BE2C (cell line): ENCODE measurements at regions not wholly inside any gene's neighbourhood (a gene's known extent, or its start where the extent isn't known, plus 50 kb on each side); places are given as distances from the start of the nearest gene placed in this dataset.

ENCODE experiments used
- DNase-seq: peaks from one replicate; pipeline ENCODE4 v3.0.0-alpha.2; 2020
- H3K27me3 ChIP-seq: fragments of 250-450 bp; sonication (Bioruptor Pico); 2 replicates; pipeline ENCODE4 v1.5.1; 2020; ENCODE audit warnings: mild to moderate bottlenecking
- H3K36me3 ChIP-seq: fragments of 250-450 bp; sonication (Bioruptor Pico); 2 replicates; pipeline ENCODE4 v1.5.1; 2020; ENCODE audit warnings: mild to moderate bottlenecking
- H3K4me1 ChIP-seq: fragments of 250-450 bp; sonication (Bioruptor Pico); 2 replicates; pipeline ENCODE4 v1.5.1; 2020
- H3K4me3 ChIP-seq: 2 replicates; pipeline ENCODE4 v1.5.1; 2011; ENCODE audit warnings: low read depth, low read length
- H3K9me3 ChIP-seq: fragments of 250-450 bp; sonication (Bioruptor Pico); 2 replicates; pipeline ENCODE4 v1.5.1; 2020
- TF ChIP-seq, protein P1 (sequence below): IDR thresholded peaks from 2 replicates; pipeline ENCODE4 v1.5.1; 2012; ENCODE audit warnings: mild to moderate bottlenecking, low read depth, low read length

DNA sequence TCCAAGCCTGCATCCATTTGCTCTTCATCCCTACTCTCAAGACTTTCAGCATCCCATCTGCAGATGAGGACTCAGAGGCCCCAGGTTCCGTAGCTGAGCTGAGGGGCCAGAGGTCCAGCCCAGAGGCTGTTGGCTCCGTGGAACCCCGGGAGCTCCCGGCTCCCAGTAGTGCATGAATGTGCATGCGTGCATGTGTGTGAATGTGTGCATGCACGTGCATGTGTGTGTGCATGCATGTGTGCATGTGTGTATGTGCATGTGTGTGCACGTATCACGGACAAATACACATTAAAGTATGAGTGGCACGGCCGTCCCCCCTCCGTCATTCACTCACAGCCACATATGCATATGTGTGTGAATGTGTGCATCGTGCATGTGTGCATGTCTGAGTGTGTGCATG is 149.9 kb downstream of the KIF26A start:
- Histone ChIP-seq H3K4me3 (no peak overlapping the region), H3K9me3 (no peaks in the 10 kb centered on the region), H3K36me3 (no peaks in the 10 kb centered on the region), H3K27me3 (no peaks in the 10 kb centered on the region), H3K4me1 (peaks cover 48% of the 10 kb centered on the region)
- no peak for DNase-seq
- TF ChIP-seq, protein P1, sequence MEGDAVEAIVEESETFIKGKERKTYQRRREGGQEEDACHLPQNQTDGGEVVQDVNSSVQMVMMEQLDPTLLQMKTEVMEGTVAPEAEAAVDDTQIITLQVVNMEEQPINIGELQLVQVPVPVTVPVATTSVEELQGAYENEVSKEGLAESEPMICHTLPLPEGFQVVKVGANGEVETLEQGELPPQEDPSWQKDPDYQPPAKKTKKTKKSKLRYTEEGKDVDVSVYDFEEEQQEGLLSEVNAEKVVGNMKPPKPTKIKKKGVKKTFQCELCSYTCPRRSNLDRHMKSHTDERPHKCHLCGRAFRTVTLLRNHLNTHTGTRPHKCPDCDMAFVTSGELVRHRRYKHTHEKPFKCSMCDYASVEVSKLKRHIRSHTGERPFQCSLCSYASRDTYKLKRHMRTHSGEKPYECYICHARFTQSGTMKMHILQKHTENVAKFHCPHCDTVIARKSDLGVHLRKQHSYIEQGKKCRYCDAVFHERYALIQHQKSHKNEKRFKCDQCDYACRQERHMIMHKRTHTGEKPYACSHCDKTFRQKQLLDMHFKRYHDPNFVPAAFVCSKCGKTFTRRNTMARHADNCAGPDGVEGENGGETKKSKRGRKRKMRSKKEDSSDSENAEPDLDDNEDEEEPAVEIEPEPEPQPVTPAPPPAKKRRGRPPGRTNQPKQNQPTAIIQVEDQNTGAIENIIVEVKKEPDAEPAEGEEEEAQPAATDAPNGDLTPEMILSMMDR, result no peak

DNA sequence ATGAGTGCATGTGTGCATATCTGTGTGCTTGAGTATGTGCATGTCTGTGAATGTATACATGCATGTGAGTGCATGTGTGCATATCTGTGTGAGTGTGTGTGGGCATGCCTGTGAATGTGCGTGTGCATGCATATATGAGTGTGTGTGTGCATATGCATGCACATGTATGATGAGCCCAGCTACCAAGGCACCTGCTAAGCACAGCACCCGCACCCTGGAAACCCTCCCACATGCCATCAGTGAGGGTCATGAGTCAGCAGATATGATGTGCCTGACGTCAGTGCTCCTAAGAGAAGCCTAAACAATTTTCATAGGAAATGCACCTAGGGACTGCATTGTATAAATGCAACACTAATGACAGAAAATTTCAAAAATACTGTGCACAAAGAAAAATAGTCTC is 151.1 kb downstream of the KIF26A start:
- Histone ChIP-seq H3K4me1 (peaks cover 47% of the 10 kb centered on the region), H3K9me3 (no peaks in the 10 kb centered on the region), H3K27me3 (no peaks in the 10 kb centered on the region), H3K36me3 (no peaks in the 10 kb centered on the region), H3K4me3 (no peak overlapping the region)
- DNase-seq, result no peak
- TF ChIP-seq, protein P1, result no peak

DNA sequence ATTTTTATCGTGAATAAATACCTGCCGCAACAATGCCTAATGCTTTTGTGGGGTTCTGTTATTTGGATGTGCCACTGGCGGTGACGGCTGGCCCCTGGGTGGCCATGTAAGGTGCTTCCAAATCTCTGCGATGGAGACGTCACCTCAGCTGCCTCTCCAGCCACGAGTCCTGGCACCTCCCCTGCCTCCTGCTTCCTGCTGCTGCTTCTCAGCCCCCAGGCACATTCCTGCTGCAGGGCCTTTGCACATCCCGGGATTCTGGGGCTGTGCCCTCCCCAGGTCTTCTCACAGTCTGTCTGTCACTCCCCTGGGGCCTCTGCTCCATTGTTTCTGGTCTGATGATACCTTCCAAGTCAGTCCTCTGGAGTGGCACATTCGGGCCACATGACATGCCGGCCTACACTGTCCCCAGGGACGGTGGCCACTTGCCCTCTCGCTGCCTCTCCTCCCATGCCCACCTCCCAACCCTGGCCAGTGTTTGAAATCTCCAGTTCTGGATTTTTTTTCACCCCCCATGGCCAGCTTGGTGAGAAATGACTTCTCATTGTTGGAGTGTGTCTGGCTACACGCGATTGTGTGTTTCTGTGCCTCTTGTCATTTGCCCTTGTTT is 151.8 kb downstream of the KIF26A start:
- H3K9me3 ChIP-seq, result no peaks in the 10 kb centered on the region
- no peak overlapping the region for H3K4me3 ChIP-seq
- no peaks in the 10 kb centered on the region for H3K27me3 ChIP-seq
- DNase-seq, result no peak
- H3K4me1 ChIP-seq, result peaks cover 48% of the 10 kb centered on the region
- no peaks in the 10 kb centered on the region for H3K36me3 ChIP-seq
- TF ChIP-seq, protein P1, result no peak

DNA sequence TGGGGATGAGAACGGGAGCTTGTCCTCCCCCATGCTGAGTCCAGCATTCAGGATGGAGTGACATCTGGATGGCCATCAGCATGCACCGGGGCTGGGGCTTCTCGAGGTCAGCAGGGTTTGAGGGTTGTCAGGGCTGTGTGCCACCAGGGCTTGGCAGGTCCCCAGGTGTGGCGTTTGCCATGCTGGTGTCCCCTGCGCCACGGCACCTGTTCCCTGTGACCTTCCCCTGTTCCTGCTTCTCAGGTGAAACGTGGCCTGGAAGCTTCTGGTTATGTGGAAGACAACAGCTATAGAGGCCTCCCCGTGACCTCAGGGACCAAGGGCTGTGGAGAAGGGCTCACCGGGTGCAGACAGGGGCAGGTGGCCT is 152.4 kb downstream of the KIF26A start:
- Histone ChIP-seq H3K9me3 (no peaks in the 10 kb centered on the region), H3K27me3 (no peaks in the 10 kb centered on the region), H3K4me3 (no peak overlapping the region), H3K36me3 (no peaks in the 10 kb centered on the region), H3K4me1 (peaks cover 48% of the 10 kb centered on the region)
- DNase-seq, result no peak
- TF ChIP-seq, protein P1, result no peak

DNA sequence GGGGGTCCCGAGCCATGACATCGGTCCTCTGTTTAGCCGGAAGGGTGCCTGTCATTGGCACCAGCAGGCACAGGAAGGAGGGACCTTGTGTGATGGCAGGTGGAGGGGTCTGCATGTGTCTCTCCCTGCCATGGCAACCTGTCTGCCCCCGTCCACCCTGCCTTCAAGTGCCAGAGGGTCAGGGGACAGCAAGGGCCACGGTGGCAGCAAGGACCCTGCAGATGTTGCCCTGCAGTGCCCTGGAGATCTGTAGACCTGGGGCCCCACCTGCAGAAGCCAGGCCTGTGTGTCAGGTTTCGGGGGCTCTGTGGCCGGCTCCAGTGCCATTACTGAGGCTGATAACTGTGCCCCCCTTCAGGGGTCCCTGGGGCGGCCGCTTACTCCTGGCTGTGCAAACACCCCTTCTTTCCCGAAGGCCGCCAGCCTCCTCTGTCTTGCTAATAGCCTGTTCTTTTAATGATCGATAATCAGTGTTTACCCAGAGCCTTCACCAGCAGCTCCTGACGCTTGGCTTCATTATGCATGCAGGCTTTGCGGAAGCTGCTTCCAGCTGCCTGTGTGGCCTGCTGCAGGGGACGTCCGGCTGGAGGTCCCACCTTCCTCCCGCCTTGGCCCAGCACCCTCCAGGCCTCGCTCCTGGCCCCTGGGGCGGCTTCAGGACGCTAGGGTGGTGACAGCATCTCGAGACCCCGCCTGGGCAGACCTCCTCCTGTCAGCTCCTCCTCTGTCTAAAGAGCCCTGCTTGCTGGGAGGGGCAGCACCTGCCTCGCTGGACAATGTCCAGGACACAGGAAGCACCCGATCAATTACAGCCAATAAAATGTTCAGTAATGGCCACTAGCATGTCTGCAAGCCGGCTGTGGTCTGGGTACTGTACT is 153.0 kb downstream of the KIF26A start:
- Histone ChIP-seq H3K27me3 (no peaks in the 10 kb centered on the region), H3K4me1 (peaks cover 54% of the 10 kb centered on the region), H3K4me3 (no peak overlapping the region), H3K36me3 (no peaks in the 10 kb centered on the region), H3K9me3 (no peaks in the 10 kb centered on the region)
- TF ChIP-seq, protein P1, result no peak
- peak; percentile 86 for DNase-seq
